HG03064 (cell line): ENCODE measurements at regions not wholly inside any gene's neighbourhood (a gene's known extent, or its start where the extent isn't known, plus 50 kb on each side); places are given as distances from the start of the nearest gene placed in this dataset.

Experiments used
- ATAC-seq: cut with Tn5 transposase; IDR thresholded peaks from one replicate; pipeline ENCODE4 v1.9.1; 2021; ENCODE audit warnings: low read depth; ENCODE audit not compliant: unreplicated experiment

GRCh38 chr16:65672960-65673359 lies 551.1 kb upstream of the CDH11 start:
- no peak for ATAC-seq

GRCh38 chr16:65671071-65671470 lies 549.2 kb upstream of the CDH11 start:
- no peak for ATAC-seq

- no peak for ATAC-seq
Measured at GRCh38 chr16:65668064-65668595, 546.3 kb upstream of the CDH11 start.

GRCh38 chr16:65667011-65667578 lies 545.2 kb upstream of the CDH11 start:
- no peak for ATAC-seq

GRCh38 chr16:65666132-65666941 lies 544.5 kb upstream of the CDH11 start:
- no peak for ATAC-seq

- ATAC-seq, result no peak
Measured at GRCh38 chr16:65665586-65665985, 543.7 kb upstream of the CDH11 start.

- no peak for ATAC-seq
Measured at GRCh38 chr16:65663774-65664173, 541.9 kb upstream of the CDH11 start.

- ATAC-seq, result no peak
Measured at GRCh38 chr16:65662256-65662655, 540.4 kb upstream of the CDH11 start.

GRCh38 chr16:65661558-65661957 lies 539.7 kb upstream of the CDH11 start:
- no peak for ATAC-seq

- no peak for ATAC-seq
Measured at GRCh38 chr16:65660390-65660789, 538.5 kb upstream of the CDH11 start.

- no peak for ATAC-seq
Measured at GRCh38 chr16:65659758-65660157, 537.9 kb upstream of the CDH11 start.

GRCh38 chr16:65658787-65659220 lies 536.9 kb upstream of the CDH11 start:
- ATAC-seq, result no peak

GRCh38 chr16:65658349-65658748 lies 536.5 kb upstream of the CDH11 start:
- no peak for ATAC-seq

GRCh38 chr16:65657556-65657955 lies 535.7 kb upstream of the CDH11 start:
- no peak for ATAC-seq

- ATAC-seq, result no peak
Measured at GRCh38 chr16:65657071-65657494, 535.2 kb upstream of the CDH11 start.

- no peak for ATAC-seq
Measured at GRCh38 chr16:65655802-65656201, 533.9 kb upstream of the CDH11 start.

GRCh38 chr16:65648101-65648500 lies 526.2 kb upstream of the CDH11 start:
- ATAC-seq, result no peak

- no peak for ATAC-seq
Measured at GRCh38 chr16:65644821-65645220, 523.0 kb upstream of the CDH11 start.

GRCh38 chr16:65641762-65642289 lies 520.0 kb upstream of the CDH11 start:
- no peak for ATAC-seq

- no peak for ATAC-seq
Measured at GRCh38 chr16:65641049-65641761, 519.3 kb upstream of the CDH11 start.

- no peak for ATAC-seq
Measured at GRCh38 chr16:65634833-65635232, 513.0 kb upstream of the CDH11 start.
